HG02870 (cell line): ENCODE measurements at regions not wholly inside any gene's neighbourhood (a gene's known extent, or its start where the extent isn't known, plus 50 kb on each side); places are given as distances from the start of the nearest gene placed in this dataset.

ENCODE experiments used
- ATAC-seq: cut with Tn5 transposase; IDR thresholded peaks from one replicate; pipeline ENCODE4 v1.9.1; 2021; ENCODE audit warnings: mild to moderate bottlenecking, moderate library complexity; ENCODE audit not compliant: unreplicated experiment

DNA sequence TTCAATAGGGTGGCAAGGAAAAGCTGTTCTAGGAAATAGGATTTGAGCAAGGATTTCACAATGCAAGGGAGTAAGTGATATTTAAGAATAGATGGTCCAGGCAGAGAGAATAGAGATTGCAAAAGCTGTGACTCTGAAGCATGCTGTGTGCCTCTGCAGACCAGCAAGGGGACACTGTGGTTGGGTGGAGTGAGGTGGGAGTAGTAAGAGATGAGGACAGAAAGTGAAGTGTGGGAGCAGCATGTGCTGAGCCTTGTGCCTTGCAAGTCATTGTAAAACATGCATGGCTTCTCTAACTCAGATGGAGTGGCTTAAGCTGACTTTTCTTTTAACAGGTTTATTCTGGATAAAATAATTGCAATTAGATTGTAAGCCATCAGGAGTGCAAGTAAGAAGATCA, 442.4 kb downstream of the CCSER2 start:
- ATAC-seq, result no peak

DNA sequence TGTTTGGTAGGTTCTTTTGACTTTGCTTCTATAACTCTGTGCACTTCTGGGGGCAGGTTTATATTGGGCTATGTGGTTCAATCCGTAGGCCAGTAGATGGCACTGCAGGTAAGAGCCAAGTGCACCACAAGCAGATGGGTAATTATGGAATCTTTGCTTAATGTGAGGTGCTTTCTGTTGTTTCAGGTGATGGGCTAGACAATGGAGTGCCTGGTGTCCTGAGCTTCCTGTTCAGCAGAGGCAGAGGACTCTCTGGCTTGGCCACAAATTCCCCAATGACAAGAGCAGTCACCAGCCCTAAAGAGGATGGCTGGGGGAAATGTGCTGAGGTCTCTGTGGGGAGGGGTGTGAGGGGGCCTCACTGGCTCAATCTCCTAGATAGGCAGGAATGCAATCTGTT, 455.0 kb downstream of the CCSER2 start:
- peak; percentile 82 for ATAC-seq

DNA sequence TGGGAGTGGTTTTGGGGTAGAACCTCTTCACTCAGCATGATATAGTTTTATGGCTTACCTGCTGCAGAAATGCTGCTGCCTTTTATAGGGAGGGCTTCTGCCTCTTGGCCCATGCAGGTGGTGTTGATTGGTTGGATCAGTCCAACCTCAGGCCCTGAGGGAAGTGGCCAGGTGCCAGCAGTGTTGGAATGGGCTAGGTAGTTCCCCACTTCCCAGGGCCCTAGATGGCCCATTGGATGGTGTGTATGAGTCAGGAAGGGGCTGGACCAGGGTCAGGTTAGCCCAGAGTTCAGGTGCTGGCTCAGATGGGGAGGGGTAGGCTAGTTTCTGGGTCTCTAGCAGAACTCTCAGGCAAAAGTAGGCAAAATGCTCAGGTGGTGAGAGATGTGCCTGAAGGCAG, 455.5 kb downstream of the CCSER2 start:
- ATAC-seq, result no peak

DNA sequence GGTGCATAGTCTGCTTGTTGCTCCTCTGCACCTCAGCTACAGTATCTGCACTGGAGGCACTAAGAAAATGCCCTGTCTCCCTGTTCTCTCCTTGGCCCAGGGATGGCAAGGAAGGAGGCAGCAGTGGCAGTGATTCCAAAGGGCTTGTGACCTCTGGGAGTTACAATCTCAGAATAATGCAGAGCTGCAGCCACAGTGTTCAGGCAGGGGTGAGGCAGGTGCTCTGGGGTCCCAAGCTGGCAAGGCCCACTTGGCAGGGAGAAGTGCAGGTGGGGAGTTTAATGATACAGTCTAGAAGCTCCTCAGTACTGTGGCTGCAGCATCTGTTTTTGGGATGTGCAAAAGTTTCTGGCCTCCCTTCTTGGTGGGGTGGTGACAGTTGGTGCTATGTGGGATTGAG, 456.4 kb downstream of the CCSER2 start:
- ATAC-seq, result no peak

DNA sequence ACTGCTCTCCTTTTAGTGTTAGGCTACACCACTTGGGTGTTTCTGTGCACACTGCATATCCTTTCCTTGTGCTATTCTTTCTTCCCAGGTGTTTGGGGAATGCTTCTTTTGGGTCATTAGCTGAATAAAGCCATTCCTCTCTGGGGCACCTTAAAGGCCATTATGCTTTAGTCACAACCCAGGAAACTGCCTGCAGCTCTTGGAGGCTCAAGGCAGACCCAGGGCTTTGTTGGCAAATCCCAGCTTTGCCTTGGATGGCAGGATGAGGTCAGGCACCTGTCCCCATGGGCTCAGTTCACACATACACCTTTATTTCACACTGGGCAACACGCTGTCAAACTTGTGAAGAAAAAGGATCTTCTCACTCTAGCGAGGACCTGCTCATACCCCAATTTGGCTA, 460.6 kb downstream of the CCSER2 start:
- no peak for ATAC-seq

DNA sequence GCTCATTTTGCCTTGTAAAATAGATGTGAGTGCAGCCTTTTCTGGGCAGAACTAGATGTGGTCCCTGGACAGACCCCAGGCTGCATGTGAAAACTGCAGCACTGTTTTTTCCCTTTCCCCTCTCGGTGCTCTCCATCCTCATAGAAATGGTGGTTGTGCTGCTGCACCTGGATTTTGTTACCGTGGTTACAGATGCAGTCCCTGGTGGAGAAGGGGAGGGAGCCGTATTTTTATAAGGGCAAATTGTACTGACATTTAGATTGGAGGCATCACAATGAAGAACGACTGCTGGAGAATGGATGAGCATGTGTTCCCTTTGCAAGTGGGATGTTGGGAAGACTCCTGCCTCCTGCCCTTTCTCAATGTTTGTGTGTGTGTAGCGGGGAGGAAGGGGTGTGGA, 469.9 kb downstream of the CCSER2 start:
- ATAC-seq, result no peak

DNA sequence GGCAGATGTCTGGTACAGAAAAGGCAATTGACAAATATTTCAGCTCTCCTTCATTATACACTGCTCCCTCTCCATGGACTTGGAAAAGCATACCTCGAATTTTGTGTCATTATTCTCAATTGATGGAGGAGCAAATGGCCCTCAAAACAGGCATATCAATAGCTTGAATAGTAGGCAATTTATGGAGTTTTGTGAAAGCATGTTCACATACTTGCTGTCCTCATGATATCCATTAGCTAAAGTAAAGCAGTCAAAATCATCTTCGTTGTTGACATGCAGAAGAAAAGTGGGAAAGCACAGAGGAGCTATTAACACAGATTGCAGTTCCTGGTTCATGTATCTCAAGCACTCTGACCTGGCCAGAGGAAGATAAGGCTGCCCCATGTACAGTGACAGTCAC, 472.8 kb downstream of the CCSER2 start:
- ATAC-seq, result no peak

DNA sequence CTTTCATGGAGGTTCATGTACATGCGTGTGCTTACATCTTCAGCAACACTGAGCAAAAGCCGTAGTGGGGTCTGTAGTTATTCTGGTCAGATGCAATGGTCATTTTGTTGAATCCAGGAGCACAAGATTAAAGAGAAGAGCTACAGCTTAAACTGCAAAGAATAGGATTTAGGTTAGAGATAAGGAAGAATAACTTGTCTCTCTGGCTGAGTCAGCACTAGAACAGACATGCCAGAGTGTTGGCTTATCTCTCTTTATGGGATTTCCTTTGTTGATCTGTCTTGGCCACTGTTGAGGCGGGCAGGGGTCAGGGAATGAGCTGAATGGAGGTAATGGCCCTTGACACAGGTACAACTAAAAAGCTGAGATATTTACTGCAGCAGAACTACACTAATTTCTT, 473.5 kb downstream of the CCSER2 start:
- no peak for ATAC-seq

DNA sequence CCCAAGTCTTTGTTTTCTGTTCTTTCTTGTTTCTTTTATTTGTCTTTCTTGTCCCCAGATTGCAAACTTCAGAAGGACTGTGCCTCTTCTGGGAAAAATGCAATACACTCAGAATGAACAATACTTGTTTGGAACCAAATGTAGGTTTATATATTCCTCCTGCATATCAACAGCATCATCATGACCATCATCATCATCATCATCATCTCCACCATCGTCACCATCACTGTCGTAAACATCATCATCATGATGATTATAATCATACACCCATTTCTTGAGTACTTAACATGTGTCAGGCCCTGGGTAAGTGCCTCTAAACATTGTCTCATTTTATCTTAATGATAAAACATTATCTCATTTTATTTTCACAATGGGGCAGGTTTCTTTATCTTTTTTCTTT, 476.8 kb downstream of the CCSER2 start:
- no peak for ATAC-seq

DNA sequence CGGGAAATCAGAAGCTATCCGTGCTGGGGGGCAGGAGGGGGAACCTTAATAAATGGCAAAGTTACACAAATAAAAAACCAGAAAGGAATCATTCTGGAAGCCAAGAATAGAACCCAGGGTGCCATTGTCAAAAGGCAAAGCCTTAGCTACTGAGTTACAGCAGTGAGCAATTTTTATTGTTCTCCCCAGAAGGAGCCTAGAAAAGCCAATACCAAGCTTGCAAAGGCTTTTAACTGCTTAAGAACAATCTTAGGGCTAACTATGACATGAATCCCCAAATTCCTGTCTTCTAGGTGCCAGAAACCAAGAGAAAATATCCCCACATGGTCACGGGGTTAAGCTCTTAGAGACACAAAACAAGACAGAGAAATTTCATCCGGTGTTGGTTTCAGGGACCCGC, 482.7 kb downstream of the CCSER2 start:
- ATAC-seq, result no peak

DNA sequence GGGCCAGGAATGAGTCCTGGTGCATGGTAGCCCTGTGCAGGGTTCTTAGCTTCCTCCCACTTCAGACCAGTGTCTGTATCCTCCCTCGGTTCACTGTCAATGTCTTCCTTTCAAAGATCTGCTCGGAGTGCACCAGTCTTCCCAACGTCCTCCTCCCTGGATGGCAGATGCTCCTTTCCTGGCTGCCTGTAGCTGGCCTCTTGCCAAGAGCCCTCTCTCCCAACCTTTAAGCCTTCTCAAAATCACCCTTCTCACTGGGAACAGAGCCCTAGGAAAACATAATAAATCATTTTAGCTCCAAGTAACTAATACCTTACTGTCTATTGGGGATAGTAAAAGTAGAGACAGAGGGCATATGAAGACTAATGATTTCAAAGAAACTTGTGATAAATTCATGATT, 490.6 kb downstream of the CCSER2 start:
- no peak for ATAC-seq

DNA sequence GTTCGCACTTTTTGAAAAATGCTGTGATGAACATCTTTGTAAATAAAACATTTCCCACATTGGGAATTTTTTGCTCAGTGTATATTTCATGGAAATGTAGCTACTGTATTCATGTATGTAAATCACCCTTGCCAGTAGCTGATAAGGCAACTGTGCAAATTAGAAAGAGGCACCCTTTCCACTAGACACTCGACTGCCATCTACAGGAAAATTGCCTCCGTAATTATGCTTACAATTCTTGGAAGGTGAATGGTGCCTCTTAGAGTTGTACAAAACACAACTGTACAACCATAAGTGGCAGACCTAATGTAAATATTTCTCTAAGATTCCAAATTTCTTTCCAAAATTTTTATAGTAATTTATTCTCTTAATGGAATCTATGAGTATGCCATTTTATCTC, 491.7 kb downstream of the CCSER2 start:
- ATAC-seq, result no peak

DNA sequence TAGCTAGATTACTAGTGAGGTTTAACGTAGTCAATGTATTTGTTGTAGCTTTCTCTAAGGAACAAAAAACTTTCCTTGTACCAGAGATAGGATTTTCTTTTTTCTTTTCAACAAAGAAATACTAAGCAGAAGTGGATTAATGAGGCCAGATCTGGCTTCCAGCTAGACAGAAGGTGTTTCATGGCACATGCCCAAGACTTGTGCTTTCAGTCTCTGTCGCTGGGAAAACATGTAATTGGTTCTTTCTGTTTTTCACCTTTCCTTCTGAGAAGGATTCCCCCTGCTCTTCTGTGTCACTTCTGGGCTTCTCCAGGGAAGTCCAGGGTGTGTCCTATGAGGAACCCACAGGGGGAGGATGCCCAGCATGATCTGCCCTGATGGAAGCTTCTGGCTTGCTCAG, 492.2 kb downstream of the CCSER2 start:
- ATAC-seq, result no peak

DNA sequence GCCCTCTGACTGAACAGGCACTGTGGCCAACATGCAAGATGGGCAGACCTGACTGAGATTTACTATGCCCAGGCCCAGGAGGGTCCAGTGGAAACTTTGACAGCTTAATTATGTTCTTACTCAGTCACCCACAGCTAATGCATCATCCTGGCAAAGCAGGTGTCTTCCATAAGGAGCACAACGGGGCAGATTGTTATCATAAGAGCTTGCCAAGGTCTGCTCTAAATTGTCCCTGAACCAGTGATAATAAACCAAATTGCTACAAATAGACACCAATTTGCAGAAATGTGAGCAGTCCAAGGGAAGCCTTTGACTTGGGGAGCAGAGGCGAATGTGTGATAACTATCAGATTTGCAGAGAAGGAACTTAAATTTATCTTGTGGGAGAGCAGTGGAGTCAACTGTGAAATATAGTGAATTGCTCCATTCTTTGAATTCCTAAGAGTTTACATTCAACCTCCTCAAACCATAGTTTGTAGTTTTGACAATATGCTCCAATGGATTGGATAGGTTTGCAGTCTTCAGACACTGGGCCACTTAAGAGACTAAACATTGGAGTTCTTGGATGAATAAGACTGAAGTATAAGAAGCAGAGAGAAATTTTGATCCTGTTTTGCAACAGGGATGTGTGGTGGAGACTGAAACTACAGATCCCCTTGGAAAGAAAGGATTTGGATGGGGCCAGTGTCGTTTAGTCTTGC, 494.7 kb downstream of the CCSER2 start:
- ATAC-seq, result no peak

DNA sequence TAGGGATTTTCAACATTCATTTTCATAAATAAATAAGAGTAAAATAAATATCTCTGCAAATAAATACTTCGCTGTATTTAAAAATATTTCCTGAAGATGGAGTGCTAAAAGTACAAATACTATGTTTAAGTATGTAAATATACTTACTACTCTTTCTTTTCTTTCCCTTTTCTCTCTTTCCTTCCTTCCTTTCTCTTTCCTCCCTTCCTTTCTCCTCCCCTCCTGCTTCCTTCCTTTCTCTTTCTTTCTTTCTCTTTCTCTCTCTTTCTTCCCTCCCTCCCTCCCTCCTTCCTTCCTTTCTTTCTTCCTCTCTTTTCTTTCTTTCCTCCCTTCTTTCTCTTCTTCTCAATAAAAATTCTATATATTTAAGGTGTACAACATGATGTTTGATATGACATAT, 496.1 kb downstream of the CCSER2 start:
- no peak for ATAC-seq

DNA sequence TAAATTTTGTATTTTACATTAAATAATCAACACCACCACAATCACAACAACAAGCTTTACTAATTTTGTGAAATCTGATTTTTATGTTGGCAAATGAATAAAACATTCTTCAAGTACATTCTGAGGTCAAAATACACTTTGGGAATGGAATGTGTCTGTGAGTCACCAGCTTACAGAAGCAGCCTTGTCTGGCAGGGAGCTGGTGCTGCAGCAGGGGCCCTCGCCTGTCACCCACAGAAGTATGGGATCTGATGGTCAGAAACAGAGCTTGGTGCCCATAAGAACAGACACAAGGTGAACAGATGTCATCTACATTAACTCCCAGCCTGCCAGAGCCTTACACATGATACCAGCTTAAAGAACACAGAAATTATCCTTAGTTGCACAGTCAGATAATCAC, 496.9 kb downstream of the CCSER2 start:
- no peak for ATAC-seq

DNA sequence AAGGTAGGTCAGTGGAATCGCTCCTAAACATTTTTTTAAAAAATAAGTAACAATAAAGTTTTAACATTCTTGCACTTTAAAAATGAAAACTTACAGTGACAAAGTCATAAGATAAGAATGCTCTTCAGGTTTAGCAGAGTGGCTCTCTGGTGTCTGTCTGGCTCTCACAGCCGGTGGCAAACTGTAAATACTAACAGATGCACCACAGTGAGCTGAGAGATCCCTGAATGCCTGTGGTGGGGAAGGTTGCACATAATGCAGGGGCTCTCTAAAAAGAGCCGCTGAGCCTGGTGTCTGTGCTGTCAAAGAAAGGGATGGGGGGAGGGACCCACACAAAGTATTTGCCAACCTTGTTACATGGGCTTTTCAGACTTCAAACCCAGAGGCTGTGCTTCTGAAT, 498.3 kb downstream of the CCSER2 start:
- no peak for ATAC-seq

DNA sequence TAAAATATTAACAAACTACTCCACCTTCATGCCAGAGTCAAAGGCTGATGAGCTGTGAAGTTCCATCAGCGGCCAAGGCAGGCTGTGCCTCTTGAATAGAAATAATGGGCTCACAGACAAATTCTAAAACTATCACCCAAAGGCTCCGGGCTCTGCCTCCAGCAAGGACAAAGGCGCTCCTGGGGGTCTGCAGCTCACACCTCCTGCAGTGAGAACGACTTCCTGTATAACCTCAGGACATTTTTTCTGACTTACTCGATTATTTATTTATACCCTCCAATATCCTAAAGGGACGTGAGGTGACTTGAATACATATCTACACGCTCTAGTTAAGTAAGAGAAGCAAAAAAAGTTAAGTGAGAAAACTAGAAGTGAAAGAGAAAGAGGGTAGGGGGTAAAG, 500.7 kb downstream of the CCSER2 start:
- no peak for ATAC-seq

DNA sequence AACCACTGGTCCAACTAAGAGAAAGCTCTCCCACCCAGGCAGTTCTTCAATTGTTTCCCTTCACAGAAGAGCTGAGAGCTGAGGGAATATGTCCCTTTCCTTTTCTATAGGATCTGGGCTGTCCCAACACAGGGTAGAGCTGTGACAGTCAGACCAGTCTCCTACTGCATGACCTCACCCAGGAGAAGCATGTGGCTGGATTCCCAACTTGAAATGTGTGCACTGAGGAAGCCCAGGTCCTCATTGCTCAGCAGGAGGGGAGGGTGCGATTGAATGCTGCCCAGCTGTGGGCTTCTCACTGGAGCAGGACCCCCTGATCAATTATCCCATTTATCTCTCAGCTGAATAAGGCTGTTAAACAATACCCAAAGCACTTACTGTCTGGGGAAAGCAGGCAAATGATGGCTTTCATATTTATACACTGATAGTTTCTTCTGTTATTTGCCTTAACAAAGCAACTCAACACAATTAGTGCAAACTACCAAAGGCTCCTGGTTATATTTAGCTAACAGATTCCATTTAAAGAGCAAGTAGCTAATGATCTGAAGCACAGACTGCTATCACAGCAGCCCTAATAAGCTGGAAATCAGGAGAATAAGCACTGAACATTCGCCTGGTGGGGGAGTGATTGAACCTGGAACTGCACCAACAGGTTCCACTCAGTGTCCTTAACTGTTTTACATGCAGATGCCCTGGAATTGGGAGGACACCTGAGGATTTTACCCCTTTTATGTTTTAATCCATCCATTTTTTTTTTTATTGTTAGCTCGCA, 508.8 kb downstream of the CCSER2 start:
- no peak for ATAC-seq

DNA sequence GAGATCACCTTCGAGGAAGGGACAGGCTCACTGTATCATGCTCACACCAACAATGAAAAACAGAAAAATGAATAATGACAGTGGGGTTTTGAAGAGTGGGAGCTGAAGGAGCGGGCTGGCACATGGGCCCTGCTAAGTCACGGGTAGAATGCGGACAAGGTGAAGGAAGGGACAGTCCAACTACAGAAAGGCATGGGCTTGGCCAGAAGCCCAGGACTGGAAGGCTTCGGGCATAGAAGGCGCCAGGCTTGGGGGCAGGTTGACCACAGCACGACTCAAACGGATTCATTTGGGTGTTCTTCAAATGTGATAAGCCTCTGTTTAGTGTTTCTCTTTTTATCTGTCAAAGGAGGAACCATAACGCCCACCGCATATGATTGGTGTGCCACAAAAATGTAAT, 509.5 kb downstream of the CCSER2 start:
- no peak for ATAC-seq

DNA sequence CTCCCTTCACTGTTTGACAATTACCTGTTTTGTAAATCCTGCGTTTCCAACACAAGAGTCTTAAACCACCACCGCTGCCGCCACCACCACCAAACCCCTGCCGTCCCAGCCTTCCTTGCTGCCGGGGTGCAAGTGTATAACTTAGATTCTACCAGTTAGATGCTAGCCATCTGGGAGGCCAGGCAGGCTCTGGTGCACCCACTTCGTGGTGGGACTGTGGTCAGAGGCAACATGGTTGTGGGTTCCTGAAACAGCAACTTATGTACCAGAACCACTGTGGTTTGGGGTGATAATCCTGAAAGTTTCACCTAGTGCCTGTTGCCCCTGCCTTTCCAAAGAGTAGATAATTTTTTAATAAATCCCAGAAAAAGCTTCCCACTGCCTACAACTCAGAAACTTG, 510.5 kb downstream of the CCSER2 start:
- no peak for ATAC-seq

DNA sequence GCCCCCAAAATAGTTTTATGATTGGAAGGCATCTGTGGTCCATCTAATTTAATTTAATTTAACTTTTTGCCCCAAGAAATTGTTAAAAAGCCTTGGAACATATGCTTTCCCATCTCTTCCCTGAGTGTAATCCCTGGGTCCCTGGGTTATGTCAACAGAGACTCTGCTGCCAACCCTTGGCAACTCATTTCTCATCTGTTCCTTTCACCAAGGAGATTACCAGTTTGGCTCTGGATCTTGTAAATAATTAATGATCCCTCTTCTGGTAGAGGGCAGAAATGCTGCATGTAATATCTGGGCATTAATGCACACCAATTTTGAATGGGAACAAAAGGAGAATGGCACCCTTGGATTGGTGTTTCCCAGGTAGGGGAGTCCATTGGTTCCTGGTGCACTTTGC, 514.2 kb downstream of the CCSER2 start:
- no peak for ATAC-seq

DNA sequence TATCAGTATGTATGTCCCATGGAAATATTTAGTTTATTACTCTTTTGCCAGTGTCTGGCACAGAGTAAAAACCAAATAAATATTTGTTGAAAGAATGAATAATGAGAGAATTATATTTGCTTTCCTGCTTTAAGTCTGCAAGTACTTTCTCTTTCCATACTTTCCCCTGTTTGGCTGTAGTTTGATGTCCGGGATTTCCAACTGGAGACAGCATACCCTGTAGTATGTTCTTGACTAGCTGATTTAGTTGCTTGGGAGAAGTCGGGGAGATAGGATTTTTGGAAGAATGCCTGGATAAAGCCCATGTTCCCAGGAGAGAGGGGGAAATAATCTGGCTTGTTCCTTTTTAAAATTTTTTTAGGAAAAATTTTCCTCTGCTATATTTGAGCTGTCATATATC, 516.1 kb downstream of the CCSER2 start:
- ATAC-seq, result no peak
